PC-3 (cell line): ENCODE measurements at regions not wholly inside any gene's neighbourhood (a gene's known extent, or its start where the extent isn't known, plus 50 kb on each side); places are given as distances from the start of the nearest gene placed in this dataset.

Experiments
- CTCF ChIP-seq: fragments of 300-600 bp; sonication (generic); conservative IDR thresholded peaks from 2 replicates; pipeline ENCODE4 v1.5.1; 2017; ENCODE audit warnings: antibody characterized with exemption, low read depth, mild to moderate bottlenecking, low read length
- EZH2 ChIP-seq: fragments of 300-600 bp; sonication (generic); IDR thresholded peaks from one replicate; pipeline ENCODE4 v1.6.1; 2017; ENCODE audit warnings: antibody characterized with exemption, mild to moderate bottlenecking, low read length; ENCODE audit not compliant: unreplicated experiment

- TF ChIP-seq EZH2 (no peak), CTCF (no peak)
Measured at GRCh38 chr14:84454114-84454513, 1075.8 kb upstream of the FLRT2 start.
